Stomach (tissue), 4 donors: ENCODE measurements at regions not wholly inside any gene's neighbourhood (a gene's known extent, or its start where the extent isn't known, plus 50 kb on each side); places are given as distances from the start of the nearest gene placed in this dataset.

Source experiments
- CTCF ChIP-seq, 7 experiments: fragments of 450-650 bp in 4 of 7; fragments of 200-600 bp in 3 of 7; sonication (generic) in 3 of 7; IDR thresholded peaks; one replicate each; pipeline ENCODE4 v1.5.1; 2016 to 2019; ENCODE audit warnings: antibody characterized with exemption in 7 of 7, control low read depth in 2 of 7, mild to moderate bottlenecking in 1 of 7
- EP300 ChIP-seq: sonication (generic); formaldehyde crosslinking; IDR thresholded peaks from one replicate; pipeline ENCODE4 v1.6.1; 2017; ENCODE audit warnings: antibody characterized with exemption

GRCh38 chr2:234587341-234588053 lies 90.6 kb upstream of the ARL4C start:
- TF ChIP-seq CTCF (IDR thresholded peaks at IDR 0.05) (no peak), EP300 (no peak)
